B cell (primary cell): ENCODE measurements at regions not wholly inside any gene's neighbourhood (a gene's known extent, or its start where the extent isn't known, plus 50 kb on each side); places are given as distances from the start of the nearest gene placed in this dataset.

Experiments
- CTCF ChIP-seq: fragments of 200-600 bp; IDR thresholded peaks from one replicate; pipeline ENCODE4 v1.8.0; 2022; ENCODE audit warnings: antibody characterized with exemption, mild to moderate bottlenecking
- EZH2 ChIP-seq: IDR thresholded peaks from 2 replicates; pipeline ENCODE4 v1.6.1; 2012; ENCODE audit warnings: borderline replicate concordance, low read depth, mild to moderate bottlenecking, moderate library complexity, low read length; ENCODE audit not compliant: insufficient read depth, poor library complexity, severe bottlenecking

GRCh38 chr6:44617416-44617815 is 229.9 kb downstream of the CDC5L start:
- TF ChIP-seq CTCF, result no peak
- no peak for TF ChIP-seq EZH2
